Body of pancreas (tissue), 4 donors: ENCODE measurements at regions not wholly inside any gene's neighbourhood (a gene's known extent, or its start where the extent isn't known, plus 50 kb on each side); places are given as distances from the start of the nearest gene placed in this dataset.

Source experiments
- ATAC-seq: fragments of 150-250 bp; one replicate; pipeline ENCODE4 v1.9.1; 2016
- DNase-seq, 4 donors: peaks; one replicate each; pipeline ENCODE4 v3.0.0-alpha.2; 2019
- H3K27ac ChIP-seq, 4 donors: fragments of 200-600 bp; sonication (generic); 1 replicate in 3 of 4; 2 replicates in 1 of 4; pipeline versions ENCODE4 v1.5.1 to v1.6.1; 2016 to 2019; ENCODE audit warnings: mild to moderate bottlenecking in 1 of 4, mixed read lengths in 1 of 4, moderate library complexity in 1 of 4
- H3K27me3 ChIP-seq, 2 donors: fragments of 200-600 bp; sonication (generic); one replicate each; pipeline ENCODE4 v1.6.0; 2016; ENCODE audit warnings: mild to moderate bottlenecking in 1 of 2
- H3K36me3 ChIP-seq, 2 donors: fragments of 200-600 bp; sonication (generic); replicated peaks in 1 of 2; 2 replicates each; pipeline ENCODE4 v1.5.1; 2016; ENCODE audit warnings: low read depth in 2 of 2; ENCODE audit not compliant: insufficient read depth in 1 of 2
- H3K4me1 ChIP-seq: fragments of 200-600 bp; sonication (generic); one replicate; pipeline ENCODE4 v1.6.0; 2016
- H3K4me3 ChIP-seq, 2 donors: fragments of 200-600 bp; sonication (generic); 1 replicate in 1 of 2; 2 replicates in 1 of 2; pipeline ENCODE4 v1.5.1; 2016 to 2019
- H3K9me3 ChIP-seq, 3 donors: fragments of 200-600 bp; sonication (generic); 1 replicate in 2 of 3; 2 replicates in 1 of 3; pipeline ENCODE4 v1.5.1; 2016
- CTCF ChIP-seq, 7 experiments: fragments of 450-650 bp in 4 of 7; fragments of 200-600 bp in 3 of 7; sonication (generic) in 3 of 7; IDR thresholded peaks; one replicate each; pipeline ENCODE4 v1.5.1; 2016 to 2019; ENCODE audit warnings: antibody characterized with exemption in 7 of 7
- POLR2A ChIP-seq, 3 donors: fragments of 450-650 bp; IDR thresholded peaks; one replicate each; pipeline ENCODE4 v1.6.1; 2016; ENCODE audit warnings: antibody characterized with exemption in 3 of 3, mild to moderate bottlenecking in 2 of 3
- WGBS, 2 donors: methylation state at CpG; one replicate each; pipeline ENCODE4 v1.1.5; 2017; 5-methylcytosine and 5-hydroxymethylcytosine counted together
- intact Hi-C: fragments of 100-400 bp; cut with DNase I; formaldehyde crosslinking; loops from one replicate; pipeline ENCODE4 v1.15.1; 2023

GRCh38 chr6:62479697-62480220 lies 193.7 kb upstream of the KHDRBS2 start:
- 52 to 71% methylated on average over 4 of the region's 4 CpGs for WGBS, 2 donors
- Histone ChIP-seq H3K9me3 (no peaks in the 10 kb centered on the region), H3K4me3 (no peak overlapping the region), H3K27me3 (no peaks in the 10 kb centered on the region), H3K36me3 (no peaks in the 10 kb centered on the region), H3K27ac (no peak overlapping the region), H3K4me1 (no peaks in the 10 kb centered on the region)
- ATAC-seq, result no peak
- no peak for DNase-seq
- intact Hi-C loops, result no loop called here
- TF ChIP-seq CTCF (IDR thresholded peaks at IDR 0.05) (no peak), POLR2A (IDR thresholded peaks at IDR 0.05) (no peak)

- Histone ChIP-seq H3K4me3 (no peak overlapping the region), H3K36me3 (no peaks in the 10 kb centered on the region), H3K4me1 (no peaks in the 10 kb centered on the region), H3K27me3 (no peaks in the 10 kb centered on the region), H3K9me3 (no peaks in the 10 kb centered on the region), H3K27ac (no peak overlapping the region)
- intact Hi-C loops, result no loop called here
- 73 to 83% methylated on average over 3 of the region's 3 CpGs for WGBS, 2 donors
- TF ChIP-seq POLR2A (IDR thresholded peaks at IDR 0.05) (no peak), CTCF (IDR thresholded peaks at IDR 0.05) (no peak)
- DNase-seq (no peak), ATAC-seq (no peak)
Observed at GRCh38 chr6:62474793-62475192, 188.8 kb upstream of the KHDRBS2 start.

- Histone ChIP-seq H3K27me3 (no peaks in the 10 kb centered on the region), H3K27ac (no peak overlapping the region), H3K4me1 (no peaks in the 10 kb centered on the region), H3K9me3 (no peaks in the 10 kb centered on the region), H3K4me3 (no peak overlapping the region), H3K36me3 (no peaks in the 10 kb centered on the region)
- WGBS, 2 donors, result 28 to 92% methylated on average over 2 of the region's 2 CpGs
- intact Hi-C loops, result no loop called here
- DNase-seq (no peak), ATAC-seq (no peak)
- TF ChIP-seq CTCF (IDR thresholded peaks at IDR 0.05), result no peak
- TF ChIP-seq POLR2A (IDR thresholded peaks at IDR 0.05), result no peak
Observed at GRCh38 chr6:62466607-62467006, 180.6 kb upstream of the KHDRBS2 start.

GRCh38 chr6:62465206-62465605 lies 179.2 kb upstream of the KHDRBS2 start:
- Histone ChIP-seq H3K36me3 (no peaks in the 10 kb centered on the region), H3K4me3 (no peak overlapping the region), H3K27ac (no peak overlapping the region), H3K27me3 (no peaks in the 10 kb centered on the region), H3K4me1 (no peaks in the 10 kb centered on the region), H3K9me3 (no peaks in the 10 kb centered on the region)
- WGBS, 2 donors, result 14 to 20% methylated on average over 2 of the region's 2 CpGs
- intact Hi-C loops, result no loop called here
- ATAC-seq (no peak), DNase-seq (no peak)
- TF ChIP-seq POLR2A (IDR thresholded peaks at IDR 0.05) (no peak), CTCF (IDR thresholded peaks at IDR 0.05) (no peak)

- no peak for ATAC-seq
- H3K27ac ChIP-seq, result no peak overlapping the region
- TF ChIP-seq CTCF (IDR thresholded peaks at IDR 0.05) (no peak), POLR2A (IDR thresholded peaks at IDR 0.05) (no peak)
- no peaks in the 10 kb centered on the region for H3K27me3 ChIP-seq
- DNase-seq, result no peak
- H3K9me3 ChIP-seq, result no peaks in the 10 kb centered on the region
- H3K4me3 ChIP-seq, result no peak overlapping the region
- no peaks in the 10 kb centered on the region for H3K36me3 ChIP-seq
- intact Hi-C loops, result no loop called here
- H3K4me1 ChIP-seq, result no peaks in the 10 kb centered on the region
- WGBS, 2 donors, result 87 to 96% methylated on average over 2 of the region's 2 CpGs
Observed at GRCh38 chr6:62452586-62452985, 166.6 kb upstream of the KHDRBS2 start.
